T-cell (primary cell): ENCODE measurements at regions not wholly inside any gene's neighbourhood (a gene's known extent, or its start where the extent isn't known, plus 50 kb on each side); places are given as distances from the start of the nearest gene placed in this dataset.
"Not testable (repeated sequence)": the region's sequence is repeated elsewhere in the genome, so short reads cannot be mapped to it uniquely, and the experiment has no call there.

Source experiments
- ATAC-seq, 4 experiments: fragments of 200-7000 bp in 3 of 4; fragments of 150-1000 bp in 1 of 4; cut with Tn5 transposase; replicated peaks in 1 of 4; 1 replicate in 3 of 4; 2 replicates in 1 of 4; pipeline ENCODE4 v1.10.0; 2021; ENCODE audit warnings: moderate library complexity in 3 of 4, mild to moderate bottlenecking in 2 of 4, moderate number of reproducible peaks in 1 of 4
- CTCF ChIA-PET, 2 donors: fragments of 300-600 bp; sonication (Branson Sonifier 250); formaldehyde crosslinking; loops; one replicate each; lab custom pipeline; 2022; ENCODE audit warnings: antibody characterized with exemption in 2 of 2; lab: Charles Lee
- POLR2A ChIA-PET, 2 donors: fragments of 300-600 bp; sonication (Branson Sonifier 250); formaldehyde crosslinking; loops; one replicate each; lab custom pipeline; 2022; ENCODE audit warnings: antibody characterized with exemption in 2 of 2; lab: Charles Lee
- DNase-seq, 35 experiments: peaks; one replicate each; pipeline versions ENCODE4 v3.0.0 to v3.0.0-alpha.2; 2013 to 2023
- H3K27ac ChIP-seq: one replicate; pipeline ENCODE4 v1.5.1; 2013; ENCODE audit warnings: low read length
- H3K27me3 ChIP-seq, 2 experiments: replicated peaks in 1 of 2; 1 replicate in 1 of 2; 2 replicates in 1 of 2; pipeline versions ENCODE4 v1.6.1 to v1.7.0; 2013; ENCODE audit warnings: low read length in 1 of 2, mixed read lengths in 1 of 2; ENCODE audit not compliant: control insufficient read depth in 2 of 2, insufficient read depth in 2 of 2; ENCODE audit errors: extremely low read depth in 1 of 2
- H3K36me3 ChIP-seq, 2 donors: 1 replicate in 1 of 2; 2 replicates in 1 of 2; pipeline versions ENCODE4 v1.6.1 to v1.7.0; 2013; ENCODE audit warnings: low read length in 1 of 2; ENCODE audit not compliant: control insufficient read depth in 2 of 2, insufficient read depth in 1 of 2; ENCODE audit errors: extremely low read depth in 1 of 2
- H3K4me1 ChIP-seq, 2 experiments: 1 replicate in 1 of 2; 2 replicates in 1 of 2; pipeline versions ENCODE4 v1.6.1 to v1.7.0; 2013; ENCODE audit warnings: low read length in 2 of 2, mixed read lengths in 1 of 2; ENCODE audit not compliant: insufficient read depth in 2 of 2, control insufficient read depth in 1 of 2; ENCODE audit errors: extremely low read depth in 1 of 2
- H3K4me3 ChIP-seq, 2 donors: 1 replicate in 1 of 2; 2 replicates in 1 of 2; pipeline versions ENCODE4 v1.5.1 to v1.7.0; 2013; ENCODE audit warnings: mild to moderate bottlenecking in 2 of 2, low read length in 1 of 2, moderate library complexity in 1 of 2; ENCODE audit not compliant: control insufficient read depth in 1 of 2; ENCODE audit errors: extremely low read depth in 1 of 2
- H3K9me3 ChIP-seq: 2 replicates; pipeline ENCODE4 v1.7.0; 2013
- H3K27ac Mint-ChIP-seq, 2 donors: one replicate each; pipeline ENCODE4 v1.8.0; 2020 to 2021; ENCODE audit warnings: mild to moderate bottlenecking in 2 of 2, mixed read lengths in 2 of 2
- H3K27me3 Mint-ChIP-seq, 2 donors: one replicate each; pipeline ENCODE4 v1.8.0; 2021 to 2022; ENCODE audit warnings: mixed read lengths in 2 of 2
- H3K36me3 Mint-ChIP-seq: one replicate; pipeline ENCODE4 v1.8.0; 2021; ENCODE audit warnings: mixed read lengths
- H3K4me1 Mint-ChIP-seq, 3 donors: one replicate each; pipeline ENCODE4 v1.8.0; 2020 to 2022; ENCODE audit warnings: mixed read lengths in 3 of 3, mild to moderate bottlenecking in 1 of 3
- H3K4me3 Mint-ChIP-seq, 3 donors: one replicate each; pipeline ENCODE4 v1.8.0; 2020 to 2022; ENCODE audit warnings: mild to moderate bottlenecking in 3 of 3, mixed read lengths in 3 of 3, moderate library complexity in 3 of 3
- H3K9me3 Mint-ChIP-seq, 3 donors: one replicate each; pipeline ENCODE4 v1.8.0; 2020 to 2022; ENCODE audit warnings: mixed read lengths in 3 of 3
- WGBS: methylation state at CpG from one replicate; pipeline ENCODE4 v1.1.5; 2013; ENCODE audit warnings: missing lambda C conversion rate; ENCODE audit not compliant: insufficient coverage; 5-methylcytosine and 5-hydroxymethylcytosine counted together

DNA sequence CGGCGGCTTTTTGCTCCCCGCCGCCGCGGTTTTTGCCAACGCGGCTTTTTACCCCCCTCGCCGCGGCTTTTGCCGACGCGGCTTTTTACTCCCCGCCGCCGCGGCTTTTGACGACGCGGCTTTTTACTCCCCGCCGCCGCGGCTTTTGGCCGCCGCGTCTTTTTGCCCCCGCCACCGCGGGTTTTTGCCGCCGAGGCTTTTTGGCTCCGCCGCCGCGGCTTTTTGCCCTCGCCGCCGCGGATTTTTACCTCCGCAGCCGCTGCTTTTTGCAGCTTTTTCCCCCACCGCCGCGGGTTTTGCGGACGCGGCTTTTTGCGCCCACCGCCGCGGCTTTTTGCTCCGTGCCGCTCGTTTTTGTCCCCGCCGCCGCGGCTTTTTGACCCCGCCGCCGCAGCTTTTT, 1971.8 kb upstream of the TPTE start:
- H3K4me1 Mint-ChIP-seq, H3K4me3 ChIP-seq, H3K27me3 Mint-ChIP-seq, H3K36me3 ChIP-seq, H3K27ac Mint-ChIP-seq, H3K27me3 ChIP-seq, CTCF ChIA-PET, H3K27ac ChIP-seq, POLR2A ChIA-PET, H3K36me3 Mint-ChIP-seq, H3K4me1 ChIP-seq, ATAC-seq, H3K9me3 Mint-ChIP-seq, H3K9me3 ChIP-seq, H3K4me3 Mint-ChIP-seq: not testable (repeated sequence)
- WGBS = no CpG with 5 or more reads among the region's 63 CpGs
- peak in 1 of 35 experiments; percentile 10 for DNase-seq

GRCh38 chr21:8554368-8554767, 1967.0 kb upstream of the TPTE start:
- H3K27me3 ChIP-seq, H3K9me3 ChIP-seq, CTCF ChIA-PET, DNase-seq, H3K36me3 ChIP-seq, H3K4me1 Mint-ChIP-seq, H3K4me1 ChIP-seq, H3K36me3 Mint-ChIP-seq, POLR2A ChIA-PET, ATAC-seq, H3K27me3 Mint-ChIP-seq, H3K27ac ChIP-seq, H3K4me3 ChIP-seq, H3K4me3 Mint-ChIP-seq, H3K27ac Mint-ChIP-seq: not testable (repeated sequence)
- no CpG with 5 or more reads among the region's 2 CpGs for WGBS
- peaks cover 5 to 10% (median 5%) of the 10 kb centered on the region in 3 donors for H3K9me3 Mint-ChIP-seq

- H3K4me3 ChIP-seq, H3K36me3 Mint-ChIP-seq, H3K27ac Mint-ChIP-seq, H3K9me3 Mint-ChIP-seq, H3K9me3 ChIP-seq, H3K36me3 ChIP-seq, H3K27me3 Mint-ChIP-seq, H3K4me3 Mint-ChIP-seq, H3K4me1 Mint-ChIP-seq, CTCF ChIA-PET, POLR2A ChIA-PET, H3K27me3 ChIP-seq, H3K4me1 ChIP-seq, DNase-seq, ATAC-seq, H3K27ac ChIP-seq: not testable (repeated sequence)
- WGBS = no CpG with 5 or more reads among the region's 57 CpGs
These were observed 1926.4 kb upstream of the TPTE start for GRCh38 chr21:8594937-8595336.

DNA sequence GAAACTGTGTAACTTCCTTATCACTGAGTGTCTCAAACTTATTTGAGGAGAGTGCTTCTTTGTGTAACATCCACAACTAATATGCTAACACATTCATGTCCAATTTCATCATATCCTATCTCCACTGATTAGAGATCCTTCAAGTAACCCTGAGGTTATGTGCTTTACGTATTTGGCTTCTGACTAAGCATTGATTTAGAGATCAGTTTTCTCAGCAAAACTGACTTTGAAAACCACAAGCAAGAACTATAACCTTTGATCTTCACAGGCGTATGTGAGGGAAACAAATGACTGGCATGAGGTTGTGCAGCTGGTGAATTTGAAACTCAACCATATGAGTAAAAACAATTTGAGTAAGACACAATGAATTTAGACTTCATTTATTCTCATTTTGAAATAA, 1897.3 kb upstream of the TPTE start:
- CTCF ChIA-PET, H3K4me3 ChIP-seq, H3K4me3 Mint-ChIP-seq, DNase-seq, POLR2A ChIA-PET, H3K27ac ChIP-seq, H3K27me3 Mint-ChIP-seq, H3K36me3 Mint-ChIP-seq, H3K27me3 ChIP-seq, H3K4me1 Mint-ChIP-seq, H3K9me3 ChIP-seq, ATAC-seq, H3K36me3 ChIP-seq, H3K27ac Mint-ChIP-seq, H3K9me3 Mint-ChIP-seq, H3K4me1 ChIP-seq: not testable (repeated sequence)
- no CpG with 5 or more reads among the region's 2 CpGs for WGBS
